Liver (tissue), 8 donors: ENCODE measurements at regions not wholly inside any gene's neighbourhood (a gene's known extent, or its start where the extent isn't known, plus 50 kb on each side); places are given as distances from the start of the nearest gene placed in this dataset.

Source experiments
- DNase-seq: peaks from one replicate; pipeline ENCODE4 v3.0.0-alpha.2; 2017; ENCODE audit warnings: low spot score
- H3K27ac ChIP-seq, 2 donors: one replicate each; pipeline ENCODE4 v1.7.0; 2013; ENCODE audit warnings: inconsistent platforms in 2 of 2, low read length in 2 of 2, control low read depth in 1 of 2, low read depth in 1 of 2, mild to moderate bottlenecking in 1 of 2
- H3K27me3 ChIP-seq, 4 donors: one replicate each; pipeline versions ENCODE4 v1.6.1 to v1.7.0; 2013; ENCODE audit warnings: low read length in 3 of 4, inconsistent platforms in 1 of 4, mild to moderate bottlenecking in 1 of 4, moderate library complexity in 1 of 4; ENCODE audit not compliant: control insufficient read depth in 4 of 4, insufficient read depth in 4 of 4
- H3K36me3 ChIP-seq, 4 donors: one replicate each; pipeline versions ENCODE4 v1.6.1 to v1.7.0; 2013; ENCODE audit warnings: low read length in 3 of 4, mild to moderate bottlenecking in 3 of 4, low read depth in 1 of 4, moderate library complexity in 1 of 4; ENCODE audit not compliant: control insufficient read depth in 4 of 4, insufficient read depth in 3 of 4
- H3K4me1 ChIP-seq, 4 donors: one replicate each; pipeline versions ENCODE4 v1.6.1 to v1.7.0; 2013; ENCODE audit warnings: low read length in 3 of 4, mild to moderate bottlenecking in 3 of 4, moderate library complexity in 1 of 4; ENCODE audit not compliant: control insufficient read depth in 4 of 4, insufficient read depth in 4 of 4
- H3K4me3 ChIP-seq, 3 donors: one replicate each; pipeline versions ENCODE4 v1.6.1 to v1.7.0; 2013; ENCODE audit warnings: low read length in 3 of 3, control low read depth in 1 of 3, low read depth in 1 of 3, mild to moderate bottlenecking in 1 of 3
- H3K9ac ChIP-seq, 2 donors: one replicate each; pipeline ENCODE4 v1.7.0; 2013; ENCODE audit warnings: low read length in 2 of 2, mild to moderate bottlenecking in 2 of 2, moderate library complexity in 2 of 2, control low read depth in 1 of 2, low read depth in 1 of 2
- H3K9me3 ChIP-seq, 4 donors: one replicate each; pipeline versions ENCODE4 v1.6.1 to v1.7.0; 2013; ENCODE audit warnings: low read length in 3 of 4; ENCODE audit not compliant: control insufficient read depth in 4 of 4
- CTCF ChIP-seq: fragments of 150-350 bp; IDR thresholded peaks from 2 replicates; pipeline ENCODE4 v1.5.1; 2017; ENCODE audit warnings: improper control_type of control experiment, low read depth, low read length; ENCODE audit not compliant: missing input control
- EGR1 ChIP-seq, 2 donors: IDR thresholded peaks; 2 replicates each; pipeline ENCODE4 v1.6.1; 2016 to 2018; ENCODE audit warnings: antibody characterized with exemption in 2 of 2, low read depth in 2 of 2
- FOXA2 ChIP-seq: IDR thresholded peaks from 2 replicates; pipeline ENCODE4 v1.6.1; 2016; ENCODE audit warnings: antibody characterized with exemption
- GABPA ChIP-seq, 2 donors: IDR thresholded peaks in 1 of 2; conservative IDR thresholded peaks in 1 of 2; 2 replicates each; pipeline ENCODE4 v1.6.1; 2016; ENCODE audit warnings: antibody characterized with exemption in 2 of 2, mild to moderate bottlenecking in 1 of 2, moderate library complexity in 1 of 2
- HNF4A ChIP-seq, 2 donors: conservative IDR thresholded peaks; 2 replicates each; pipeline ENCODE4 v1.6.1; 2016; ENCODE audit warnings: antibody characterized with exemption in 2 of 2, mild to moderate bottlenecking in 2 of 2
- HNF4G ChIP-seq: IDR thresholded peaks from 2 replicates; pipeline ENCODE4 v1.6.1; 2016; ENCODE audit warnings: antibody characterized with exemption
- JUND ChIP-seq, 2 donors: IDR thresholded peaks; 2 replicates each; pipeline ENCODE4 v1.6.1; 2016; ENCODE audit warnings: antibody characterized with exemption in 2 of 2
- MAX ChIP-seq: IDR thresholded peaks from 2 replicates; pipeline ENCODE4 v1.6.1; 2016; ENCODE audit warnings: antibody characterized with exemption
- NR2F2 ChIP-seq: IDR thresholded peaks from 2 replicates; pipeline ENCODE4 v1.6.1; 2016; ENCODE audit warnings: antibody characterized with exemption
- RAD21 ChIP-seq, 2 donors: IDR thresholded peaks; 2 replicates each; pipeline ENCODE4 v1.6.1; 2016; ENCODE audit warnings: antibody characterized with exemption in 2 of 2, mild to moderate bottlenecking in 2 of 2
- REST ChIP-seq: IDR thresholded peaks from 2 replicates; pipeline ENCODE4 v1.6.1; 2016; ENCODE audit warnings: antibody characterized with exemption, mild to moderate bottlenecking
- RXRA ChIP-seq, 2 donors: IDR thresholded peaks; 2 replicates each; pipeline ENCODE4 v1.6.1; 2017 to 2018; ENCODE audit warnings: antibody characterized with exemption in 2 of 2, mild to moderate bottlenecking in 1 of 2
- SP1 ChIP-seq: IDR thresholded peaks from 2 replicates; pipeline ENCODE4 v1.6.1; 2018; ENCODE audit warnings: antibody characterized with exemption, mild to moderate bottlenecking
- TAF1 ChIP-seq: conservative IDR thresholded peaks from 2 replicates; pipeline ENCODE4 v1.6.1; 2016; ENCODE audit warnings: antibody characterized with exemption, mild to moderate bottlenecking
- YY1 ChIP-seq: IDR thresholded peaks from 2 replicates; pipeline ENCODE4 v1.6.1; 2016; ENCODE audit warnings: antibody characterized with exemption, mild to moderate bottlenecking
- ZBTB33 ChIP-seq: IDR thresholded peaks from 2 replicates; pipeline ENCODE4 v1.6.1; 2016; ENCODE audit warnings: antibody characterized with exemption
- WGBS: extraction: QIAGEN DNeasy Blood & Tissue Kit; methylation state at CpG from one replicate; pipeline ENCODE4 v1.1.7; 2013; 5-methylcytosine and 5-hydroxymethylcytosine counted together
- TF ChIP-seq, protein P1 (sequence below): IDR thresholded peaks from 2 replicates; pipeline ENCODE4 v1.6.1; 2016; ENCODE audit warnings: antibody characterized with exemption
- donor health status: healthy.
- donor health status: healthy.
- donor health status: healthy.
- donor health status: healthy.
- donor health status: healthy.

- H3K4me1 ChIP-seq, result no peaks in the 10 kb centered on the region
- no peak for TF ChIP-seq RXRA (IDR thresholded peaks at IDR 0.05)
- no peak for TF ChIP-seq HNF4A (conservative IDR thresholded peaks at IDR 0.05)
- TF ChIP-seq CTCF, result no peak
- no peak for TF ChIP-seq YY1
- no peak for TF ChIP-seq HNF4G
- TF ChIP-seq, protein P1, sequence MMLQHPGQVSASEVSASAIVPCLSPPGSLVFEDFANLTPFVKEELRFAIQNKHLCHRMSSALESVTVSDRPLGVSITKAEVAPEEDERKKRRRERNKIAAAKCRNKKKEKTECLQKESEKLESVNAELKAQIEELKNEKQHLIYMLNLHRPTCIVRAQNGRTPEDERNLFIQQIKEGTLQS, result no peak
- no peak for TF ChIP-seq JUND (IDR thresholded peaks at IDR 0.05)
- TF ChIP-seq ZBTB33, result no peak
- TF ChIP-seq TAF1, result no peak
- no peak for TF ChIP-seq REST
- no peak for TF ChIP-seq EGR1 (IDR thresholded peaks at IDR 0.05; ENCODE audit: low read depth in 2 of 2)
- no peak for TF ChIP-seq SP1
- TF ChIP-seq GABPA (IDR thresholded peaks at IDR 0.05 in 1 of 2, conservative IDR thresholded peaks at IDR 0.05 in 1 of 2), result no peak
- no peaks in the 10 kb centered on the region for H3K27me3 ChIP-seq
- DNase-seq, result no peak
- no peaks in the 10 kb centered on the region for H3K36me3 ChIP-seq
- no peak overlapping the region for H3K27ac ChIP-seq
- H3K9ac ChIP-seq, result no peak overlapping the region
- H3K9me3 ChIP-seq, result no peaks in the 10 kb centered on the region
- no peak overlapping the region for H3K4me3 ChIP-seq
Measured at GRCh38 chr9:74016004-74016403, 481.1 kb upstream of the RORB start.

DNA sequence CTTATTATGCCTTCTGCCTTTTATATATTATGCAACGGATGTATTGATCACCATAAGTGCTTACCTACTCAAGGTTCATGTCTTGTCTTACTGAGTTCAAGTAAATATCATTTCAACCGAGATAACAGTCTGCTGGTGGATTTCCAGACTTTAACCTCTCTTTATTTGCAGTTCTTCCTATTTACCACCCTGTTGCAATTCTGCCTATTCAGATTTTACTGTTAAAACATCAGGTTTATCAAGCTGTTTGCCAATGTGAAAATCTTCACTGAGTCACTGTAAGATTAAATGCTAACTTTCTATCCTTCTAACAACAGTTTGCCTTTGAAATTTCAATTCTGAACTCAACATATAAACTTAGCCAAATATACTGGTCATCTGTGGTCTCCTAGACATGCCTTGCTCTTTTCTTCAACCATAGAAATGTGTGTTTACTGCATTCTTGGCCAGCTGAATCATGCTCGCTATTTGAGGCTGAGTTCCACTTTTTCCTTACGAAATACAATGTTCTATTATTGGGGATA is 471.7 kb upstream of the RORB start:
- H3K4me3 ChIP-seq, result no peak overlapping the region
- peaks cover 0 to 11% (median 9%) of the 10 kb centered on the region in 4 donors for H3K4me1 ChIP-seq
- no peaks in the 10 kb centered on the region for H3K27me3 ChIP-seq
- H3K9ac ChIP-seq, result no peak overlapping the region
- H3K27ac ChIP-seq, result peak overlapping the region; percentile 31 to 54
- no peaks in the 10 kb centered on the region for H3K36me3 ChIP-seq
- no peak for DNase-seq
- 28% methylated on average over 4 of the region's 4 CpGs for WGBS
- H3K9me3 ChIP-seq, result no peaks in the 10 kb centered on the region
- TF ChIP-seq CTCF, result no peak
- TF ChIP-seq RAD21 (IDR thresholded peaks at IDR 0.05), result peak; percentile 48 to 49
- peak; percentile 44 for TF ChIP-seq MAX
- no peak for TF ChIP-seq TAF1
- peak; percentile 84 to 87 for TF ChIP-seq RXRA (IDR thresholded peaks at IDR 0.05)
- peak; percentile 89 for TF ChIP-seq SP1
- TF ChIP-seq HNF4G, result peak; percentile 83
- TF ChIP-seq FOXA2, result peak; percentile 93
- TF ChIP-seq, protein P1, result peak; percentile 47
- TF ChIP-seq JUND (IDR thresholded peaks at IDR 0.05), result peak; percentile 86 to 91
- TF ChIP-seq REST, result peak; percentile 31
- TF ChIP-seq NR2F2, result no peak
